HG03196 (cell line): ENCODE measurements at regions not wholly inside any gene's neighbourhood (a gene's known extent, or its start where the extent isn't known, plus 50 kb on each side); places are given as distances from the start of the nearest gene placed in this dataset.
A peak's percentile ranks its signal among the peaks of the same experiment; 100 is the strongest.

Experiments used
- ATAC-seq: cut with Tn5 transposase; IDR thresholded peaks from one replicate; pipeline ENCODE4 v1.9.1; 2021; ENCODE audit not compliant: unreplicated experiment

- peak; percentile 99 for ATAC-seq
Observed at GRCh38 chr5:124444147-124444775, 302.2 kb downstream of the ZNF608 start.

- no peak for ATAC-seq
Observed at GRCh38 chr5:124440471-124440870, 306.0 kb downstream of the ZNF608 start.

GRCh38 chr5:124439609-124440008 lies 306.8 kb downstream of the ZNF608 start:
- no peak for ATAC-seq

GRCh38 chr5:124438903-124439281 lies 307.5 kb downstream of the ZNF608 start:
- ATAC-seq: no peak

- no peak for ATAC-seq
Observed at GRCh38 chr5:124438026-124438902, 308.2 kb downstream of the ZNF608 start.

- no peak for ATAC-seq
Observed at GRCh38 chr5:124436294-124436693, 310.1 kb downstream of the ZNF608 start.

- ATAC-seq: no peak
Observed at GRCh38 chr5:124433170-124433569, 313.3 kb downstream of the ZNF608 start.

GRCh38 chr5:124421584-124421983 lies 324.9 kb downstream of the ZNF608 start:
- no peak for ATAC-seq

- ATAC-seq: no peak
Observed at GRCh38 chr5:124420952-124421351, 325.5 kb downstream of the ZNF608 start.

- ATAC-seq: no peak
Observed at GRCh38 chr5:124419531-124419930, 326.9 kb downstream of the ZNF608 start.

- no peak for ATAC-seq
Observed at GRCh38 chr5:124418390-124418789, 328.0 kb downstream of the ZNF608 start.

GRCh38 chr5:124417196-124417595 lies 329.2 kb downstream of the ZNF608 start:
- no peak for ATAC-seq

GRCh38 chr5:124416627-124417026 lies 329.8 kb downstream of the ZNF608 start:
- no peak for ATAC-seq

GRCh38 chr5:124414973-124415372 lies 331.5 kb downstream of the ZNF608 start:
- ATAC-seq: no peak

- ATAC-seq: peak; percentile 93
Observed at GRCh38 chr5:124410539-124411488, 335.6 kb downstream of the ZNF608 start.

GRCh38 chr5:124408738-124409453 lies 337.5 kb downstream of the ZNF608 start:
- no peak for ATAC-seq

GRCh38 chr5:124404796-124405195 lies 341.6 kb downstream of the ZNF608 start:
- ATAC-seq: no peak

GRCh38 chr5:124403281-124403680 lies 343.2 kb downstream of the ZNF608 start:
- ATAC-seq: no peak

- ATAC-seq: no peak
Observed at GRCh38 chr5:124402144-124402581, 344.3 kb downstream of the ZNF608 start.

- ATAC-seq: no peak
Observed at GRCh38 chr5:124401476-124402143, 344.8 kb downstream of the ZNF608 start.
